Neural crest cell (in vitro differentiated cells): ENCODE measurements at regions not wholly inside any gene's neighbourhood (a gene's known extent, or its start where the extent isn't known, plus 50 kb on each side); places are given as distances from the start of the nearest gene placed in this dataset.
A peak's percentile ranks its signal among the peaks of the same experiment; 100 is the strongest.

Experiments
- DNase-seq: peaks from one replicate; pipeline ENCODE4 v3.0.0; 2021; ENCODE audit warnings: low read depth, mixed read lengths, low spot score
- H3K27ac Mint-ChIP-seq: one replicate; pipeline ENCODE4 v1.8.0; 2021; ENCODE audit warnings: mild to moderate bottlenecking, mixed read lengths; ENCODE audit not compliant: unreplicated experiment
- H3K27me3 Mint-ChIP-seq: 2 replicates; pipeline ENCODE4 v1.8.0; 2021; ENCODE audit warnings: low read depth, mild to moderate bottlenecking, mixed read lengths
- H3K36me3 Mint-ChIP-seq: 2 replicates; pipeline ENCODE4 v1.8.0; 2021; ENCODE audit warnings: low read depth, mild to moderate bottlenecking, mixed read lengths
- H3K4me1 Mint-ChIP-seq: 2 replicates; pipeline ENCODE4 v1.8.0; 2021; ENCODE audit warnings: mixed read lengths
- H3K4me3 Mint-ChIP-seq: one replicate; pipeline ENCODE4 v1.8.0; 2021; ENCODE audit warnings: mild to moderate bottlenecking, mixed read lengths
- H3K9me3 Mint-ChIP-seq: 2 replicates; pipeline ENCODE4 v1.8.0; 2021; ENCODE audit warnings: mixed read lengths
- CTCF ChIP-seq: fragments of 200-600 bp; sonication (generic); conservative IDR thresholded peaks from 2 replicates; pipeline ENCODE4 v1.5.0; 2021; ENCODE audit warnings: antibody characterized with exemption, mild to moderate bottlenecking

- TF ChIP-seq CTCF: no peak
- Mint-ChIP-seq H3K4me3 (no peak overlapping the region), H3K4me1 (peaks cover 51% of the 10 kb centered on the region), H3K27ac (peak overlapping the region; percentile 92), H3K27me3 (no peaks in the 10 kb centered on the region), H3K36me3 (peaks cover 7% of the 10 kb centered on the region), H3K9me3 (peaks cover 12% of the 10 kb centered on the region)
- DNase-seq: no peak
These were observed 520.8 kb upstream of the ZFHX3 start for GRCh38 chr16:73568769-73569168.

- H3K27me3 Mint-ChIP-seq: no peaks in the 10 kb centered on the region
- DNase-seq: no peak
- H3K36me3 Mint-ChIP-seq: peaks cover 7% of the 10 kb centered on the region
- no peak for TF ChIP-seq CTCF
- H3K27ac Mint-ChIP-seq: no peak overlapping the region
- H3K4me3 Mint-ChIP-seq: no peak overlapping the region
- peaks cover 12% of the 10 kb centered on the region for H3K9me3 Mint-ChIP-seq
- peaks cover 31% of the 10 kb centered on the region for H3K4me1 Mint-ChIP-seq
These were observed 518.0 kb upstream of the ZFHX3 start for GRCh38 chr16:73565925-73566324.

GRCh38 chr16:73565263-73565662 lies 517.3 kb upstream of the ZFHX3 start:
- H3K9me3 Mint-ChIP-seq: peaks cover 12% of the 10 kb centered on the region
- H3K36me3 Mint-ChIP-seq: peaks cover 7% of the 10 kb centered on the region
- TF ChIP-seq CTCF: peak; percentile 55
- H3K4me3 Mint-ChIP-seq: no peak overlapping the region
- H3K27me3 Mint-ChIP-seq: no peaks in the 10 kb centered on the region
- DNase-seq: no peak
- peaks cover 33% of the 10 kb centered on the region for H3K4me1 Mint-ChIP-seq
- H3K27ac Mint-ChIP-seq: no peak overlapping the region

- H3K27ac Mint-ChIP-seq: no peak overlapping the region
- no peak for TF ChIP-seq CTCF
- no peak for DNase-seq
These were observed 515.8 kb upstream of the ZFHX3 start for GRCh38 chr16:73563709-73564108.

GRCh38 chr16:73560497-73560896 lies 512.6 kb upstream of the ZFHX3 start:
- H3K4me3 Mint-ChIP-seq: no peak overlapping the region
- TF ChIP-seq CTCF: no peak
- peaks cover 2% of the 10 kb centered on the region for H3K36me3 Mint-ChIP-seq
- H3K27me3 Mint-ChIP-seq: no peaks in the 10 kb centered on the region
- no peak for DNase-seq
- H3K27ac Mint-ChIP-seq: peak overlapping the region; percentile 36
- peaks cover 14% of the 10 kb centered on the region for H3K4me1 Mint-ChIP-seq
- H3K9me3 Mint-ChIP-seq: peaks cover 4% of the 10 kb centered on the region

More at GRCh38 chr16:73563709-73564108, 515.8 kb upstream of the ZFHX3 start:
- no peaks in the 10 kb centered on the region for H3K27me3 Mint-ChIP-seq
- H3K9me3 Mint-ChIP-seq: peaks cover 12% of the 10 kb centered on the region
- peaks cover 19% of the 10 kb centered on the region for H3K4me1 Mint-ChIP-seq
- H3K36me3 Mint-ChIP-seq: peaks cover 7% of the 10 kb centered on the region
- H3K4me3 Mint-ChIP-seq: no peak overlapping the region

- DNase-seq: no peak
- Mint-ChIP-seq H3K36me3 (no peaks in the 10 kb centered on the region), H3K27ac (no peak overlapping the region)
These were observed 510.3 kb upstream of the ZFHX3 start for GRCh38 chr16:73558219-73558618.

More at GRCh38 chr16:73558219-73558618, 510.3 kb upstream of the ZFHX3 start:
- TF ChIP-seq CTCF: no peak
- H3K4me1 Mint-ChIP-seq: peaks cover 14% of the 10 kb centered on the region
- H3K9me3 Mint-ChIP-seq: no peaks in the 10 kb centered on the region
- no peak overlapping the region for H3K4me3 Mint-ChIP-seq
- no peaks in the 10 kb centered on the region for H3K27me3 Mint-ChIP-seq
